Fibroblast of lung (primary cell): ENCODE measurements at regions not wholly inside any gene's neighbourhood (a gene's known extent, or its start where the extent isn't known, plus 50 kb on each side); places are given as distances from the start of the nearest gene placed in this dataset.

Experiments used
- CTCF ChIP-seq, 2 donors: IDR thresholded peaks in 1 of 2; conservative IDR thresholded peaks in 1 of 2; 1 replicate in 1 of 2; 2 replicates in 1 of 2; pipeline ENCODE4 v1.5.1; 2011 to 2012; ENCODE audit warnings: low read length in 2 of 2, control low read depth in 1 of 2, inconsistent platforms in 1 of 2, low read depth in 1 of 2, mild to moderate bottlenecking in 1 of 2
- EZH2 ChIP-seq: IDR thresholded peaks from 2 replicates; pipeline ENCODE4 v1.5.1; 2012; ENCODE audit warnings: low read length, control low read depth, mild to moderate bottlenecking; ENCODE audit errors: missing control alignments

DNA sequence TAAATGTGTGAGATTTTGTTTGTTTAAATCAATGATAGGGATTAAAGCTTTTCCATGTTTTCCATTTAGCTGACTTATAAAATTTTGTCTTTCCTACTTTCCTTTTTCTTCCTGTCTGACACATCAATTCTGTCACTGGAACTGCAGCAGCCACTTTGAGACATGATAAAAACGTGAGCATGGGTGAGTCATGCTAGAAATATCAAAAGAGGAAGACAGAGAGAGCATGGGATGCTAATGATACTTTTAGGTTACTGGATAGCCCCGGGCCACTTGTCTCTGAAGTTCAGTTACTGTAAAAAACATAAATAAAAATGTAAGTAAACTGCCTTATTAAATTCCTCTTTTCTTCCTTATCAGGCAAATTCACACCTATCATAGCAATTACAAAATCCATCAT lies 1332.0 kb upstream of the PCDH20 start:
- TF ChIP-seq CTCF (conservative IDR thresholded peaks at IDR 0.05 in 1 of 2, IDR thresholded peaks at IDR 0.05 in 1 of 2; ENCODE audit: low read depth in 1 of 2, low read length in 2 of 2): no peak
- no peak for TF ChIP-seq EZH2
